SH-SY5Y (cell line): ENCODE measurements at regions not wholly inside any gene's neighbourhood (a gene's known extent, or its start where the extent isn't known, plus 50 kb on each side); places are given as distances from the start of the nearest gene placed in this dataset.

ENCODE experiments used
- GATA2 ChIP-seq: IDR thresholded peaks from 2 replicates; pipeline ENCODE4 v1.6.1; 2011; ENCODE audit warnings: mild to moderate bottlenecking, low read depth, low read length
- GATA3 ChIP-seq: IDR thresholded peaks from 2 replicates; pipeline ENCODE4 v1.6.1; 2011; ENCODE audit warnings: low read depth, mild to moderate bottlenecking, low read length, moderate library complexity

GRCh38 chr20:48470141-48470540, 357.7 kb downstream of the PREX1 start:
- TF ChIP-seq GATA2 (no peak), GATA3 (no peak)
